ENCODE measurements at regions not wholly inside any gene's neighbourhood (a gene's known extent, or its start where the extent isn't known, plus 50 kb on each side); places are given as distances from the start of the nearest gene placed in this dataset.

DNA sequence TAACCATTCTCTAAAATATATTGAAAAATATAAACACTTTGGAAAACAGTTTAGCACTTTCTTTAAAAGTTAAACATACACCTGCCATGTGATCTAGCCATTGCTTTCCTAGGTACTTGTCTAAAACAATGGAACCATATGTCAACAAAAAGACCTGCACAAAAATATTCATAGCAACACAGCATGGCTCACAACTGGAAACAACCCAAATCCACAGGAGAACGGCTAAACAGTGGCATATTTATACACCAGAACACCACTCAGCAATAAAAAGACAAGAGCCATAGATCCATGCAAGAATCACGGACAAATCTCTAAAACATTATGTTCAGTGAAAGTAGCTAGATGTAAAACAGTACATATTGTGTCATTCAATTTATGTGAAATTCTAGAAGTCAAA, 221.3 kb upstream of the UBE2E2 start:
- no peak overlapping the region for H3K4me3 ChIP-seq
- no peak for DNase-seq (ENCODE audit: low read depth in 1 of 2, low spot score in 1 of 2)
- CTCF ChIA-PET: interaction anchor here (1.4 kb wide), 1 partner anchor 21 kb away, joined by 3 read pairs; no protein-coding TSS in a partner anchor

GRCh38 chr3:22982981-22983587, 220.0 kb upstream of the UBE2E2 start:
- Histone ChIP-seq H3K9me3 (peaks cover 21% of the 10 kb centered on the region), H3K27ac (no peak overlapping the region), H3K4me1 (no peaks in the 10 kb centered on the region), H3K4me2 (no peak overlapping the region), H3K4me3 (no peak overlapping the region)
- FAIRE-seq (no peak), ATAC-seq (no peak), DNase-seq (ENCODE audit: low read depth in 1 of 2, low spot score in 1 of 2) (no peak)
- 28% methylated on average over 7 of the region's 7 CpGs for WGBS (ENCODE audit: missing lambda C conversion rate)
- CTCF ChIA-PET: no interaction called here
- TF ChIP-seq BHLHE40 (IDR thresholded peaks at IDR 0.05; ENCODE audit: low read depth, low read length) (no peak), CHD4 (IDR thresholded peaks at IDR 0.05; ENCODE audit: borderline replicate concordance) (no peak), ZC3H11A (IDR thresholded peaks at IDR 0.05) (no peak), RARB (CRISPR knock-in tag; IDR thresholded peaks at IDR 0.05) (no peak), POLR2AphosphoS2 (conservative IDR thresholded peaks at IDR 0.05; ENCODE audit: low read length) (no peak), HES2 (IDR thresholded peaks at IDR 0.05) (no peak), RCOR1 (IDR thresholded peaks at IDR 0.05; ENCODE audit: low read depth, low read length) (no peak), SREBF2 (IDR thresholded peaks at IDR 0.05) (no peak)
- TF ChIP-seq, protein P1, sequence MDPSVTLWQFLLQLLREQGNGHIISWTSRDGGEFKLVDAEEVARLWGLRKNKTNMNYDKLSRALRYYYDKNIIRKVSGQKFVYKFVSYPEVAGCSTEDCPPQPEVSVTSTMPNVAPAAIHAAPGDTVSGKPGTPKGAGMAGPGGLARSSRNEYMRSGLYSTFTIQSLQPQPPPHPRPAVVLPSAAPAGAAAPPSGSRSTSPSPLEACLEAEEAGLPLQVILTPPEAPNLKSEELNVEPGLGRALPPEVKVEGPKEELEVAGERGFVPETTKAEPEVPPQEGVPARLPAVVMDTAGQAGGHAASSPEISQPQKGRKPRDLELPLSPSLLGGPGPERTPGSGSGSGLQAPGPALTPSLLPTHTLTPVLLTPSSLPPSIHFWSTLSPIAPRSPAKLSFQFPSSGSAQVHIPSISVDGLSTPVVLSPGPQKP (IDR thresholded peaks at IDR 0.05; ENCODE audit: low read depth, low read length): no peak
- TF ChIP-seq, protein P2, sequence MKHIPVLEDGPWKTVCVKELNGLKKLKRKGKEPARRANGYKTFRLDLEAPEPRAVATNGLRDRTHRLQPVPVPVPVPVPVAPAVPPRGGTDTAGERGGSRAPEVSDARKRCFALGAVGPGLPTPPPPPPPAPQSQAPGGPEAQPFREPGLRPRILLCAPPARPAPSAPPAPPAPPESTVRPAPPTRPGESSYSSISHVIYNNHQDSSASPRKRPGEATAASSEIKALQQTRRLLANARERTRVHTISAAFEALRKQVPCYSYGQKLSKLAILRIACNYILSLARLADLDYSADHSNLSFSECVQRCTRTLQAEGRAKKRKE (CRISPR knock-in tag; IDR thresholded peaks at IDR 0.05; ENCODE audit: low read depth): no peak
- TF ChIP-seq, protein P3, sequence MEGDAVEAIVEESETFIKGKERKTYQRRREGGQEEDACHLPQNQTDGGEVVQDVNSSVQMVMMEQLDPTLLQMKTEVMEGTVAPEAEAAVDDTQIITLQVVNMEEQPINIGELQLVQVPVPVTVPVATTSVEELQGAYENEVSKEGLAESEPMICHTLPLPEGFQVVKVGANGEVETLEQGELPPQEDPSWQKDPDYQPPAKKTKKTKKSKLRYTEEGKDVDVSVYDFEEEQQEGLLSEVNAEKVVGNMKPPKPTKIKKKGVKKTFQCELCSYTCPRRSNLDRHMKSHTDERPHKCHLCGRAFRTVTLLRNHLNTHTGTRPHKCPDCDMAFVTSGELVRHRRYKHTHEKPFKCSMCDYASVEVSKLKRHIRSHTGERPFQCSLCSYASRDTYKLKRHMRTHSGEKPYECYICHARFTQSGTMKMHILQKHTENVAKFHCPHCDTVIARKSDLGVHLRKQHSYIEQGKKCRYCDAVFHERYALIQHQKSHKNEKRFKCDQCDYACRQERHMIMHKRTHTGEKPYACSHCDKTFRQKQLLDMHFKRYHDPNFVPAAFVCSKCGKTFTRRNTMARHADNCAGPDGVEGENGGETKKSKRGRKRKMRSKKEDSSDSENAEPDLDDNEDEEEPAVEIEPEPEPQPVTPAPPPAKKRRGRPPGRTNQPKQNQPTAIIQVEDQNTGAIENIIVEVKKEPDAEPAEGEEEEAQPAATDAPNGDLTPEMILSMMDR (IDR thresholded peaks at IDR 0.05): no peak
- TF ChIP-seq, protein P4, sequence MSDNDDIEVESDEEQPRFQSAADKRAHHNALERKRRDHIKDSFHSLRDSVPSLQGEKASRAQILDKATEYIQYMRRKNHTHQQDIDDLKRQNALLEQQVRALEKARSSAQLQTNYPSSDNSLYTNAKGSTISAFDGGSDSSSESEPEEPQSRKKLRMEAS (IDR thresholded peaks at IDR 0.05): no peak
- TF ChIP-seq, protein P5, sequence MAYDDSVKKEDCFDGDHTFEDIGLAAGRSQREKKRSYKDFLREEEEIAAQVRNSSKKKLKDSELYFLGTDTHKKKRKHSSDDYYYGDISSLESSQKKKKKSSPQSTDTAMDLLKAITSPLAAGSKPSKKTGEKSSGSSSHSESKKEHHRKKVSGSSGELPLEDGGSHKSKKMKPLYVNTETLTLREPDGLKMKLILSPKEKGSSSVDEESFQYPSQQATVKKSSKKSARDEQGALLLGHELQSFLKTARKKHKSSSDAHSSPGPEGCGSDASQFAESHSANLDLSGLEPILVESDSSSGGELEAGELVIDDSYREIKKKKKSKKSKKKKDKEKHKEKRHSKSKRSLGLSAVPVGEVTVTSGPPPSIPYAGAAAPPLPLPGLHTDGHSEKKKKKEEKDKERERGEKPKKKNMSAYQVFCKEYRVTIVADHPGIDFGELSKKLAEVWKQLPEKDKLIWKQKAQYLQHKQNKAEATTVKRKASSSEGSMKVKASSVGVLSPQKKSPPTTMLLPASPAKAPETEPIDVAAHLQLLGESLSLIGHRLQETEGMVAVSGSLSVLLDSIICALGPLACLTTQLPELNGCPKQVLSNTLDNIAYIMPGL (CRISPR knock-in tag; IDR thresholded peaks at IDR 0.05; ENCODE audit: borderline replicate concordance): no peak
- POLR2A ChIA-PET: no interaction called here

More for the DNA sequence above, 221.3 kb upstream of the UBE2E2 start:
- H3K27ac ChIP-seq: no peak overlapping the region
- no peak overlapping the region for H3K4me2 ChIP-seq
- 15% methylated on average over 2 of the region's 2 CpGs for WGBS (ENCODE audit: missing lambda C conversion rate)
- POLR2A ChIA-PET: no interaction called here
- ATAC-seq (no peak), FAIRE-seq (no peak)
- peaks cover 18% of the 10 kb centered on the region for H3K9me3 ChIP-seq
- no peaks in the 10 kb centered on the region for H3K4me1 ChIP-seq
- TF ChIP-seq TFCP2L1 (CRISPR knock-in tag; IDR thresholded peaks at IDR 0.05) (no peak), BHLHE40 (IDR thresholded peaks at IDR 0.05; ENCODE audit: low read depth, low read length) (no peak), POLR2AphosphoS2 (conservative IDR thresholded peaks at IDR 0.05; ENCODE audit: low read length) (no peak), CEBPB (IDR thresholded peaks at IDR 0.05) (no peak), NFE2L2 (conservative IDR thresholded peaks at IDR 0.05; ENCODE audit: low read length) (no peak), KDM1A (IDR thresholded peaks at IDR 0.05; ENCODE audit: low read depth) (no peak), ESRRA (IDR thresholded peaks at IDR 0.05; ENCODE audit: borderline replicate concordance, low read length) (no peak)
- TF ChIP-seq, protein P2 (CRISPR knock-in tag; IDR thresholded peaks at IDR 0.05; ENCODE audit: low read depth): no peak
